ENCODE measurements at regions not wholly inside any gene's neighbourhood (a gene's known extent, or its start where the extent isn't known, plus 50 kb on each side); places are given as distances from the start of the nearest gene placed in this dataset.

GRCh38 chr6:22657352-22657980 is 88.1 kb downstream of the HDGFL1 start:
- Histone ChIP-seq H3K79me2 (replicated peaks; ENCODE audit: insufficient read depth, low read length) (no peaks in the 10 kb centered on the region), H3K36me3 (ENCODE audit: insufficient read depth, low read length) (no peaks in the 10 kb centered on the region), H3K9me2 (ENCODE audit: insufficient read depth, low read length) (no peaks in the 10 kb centered on the region), H3K9ac (ENCODE audit: low read length) (no peak overlapping the region), H3F3A (ENCODE audit: insufficient read depth, low read length, poor library complexity, severe bottlenecking) (no peaks in the 10 kb centered on the region), H3K27ac (ENCODE audit: low read length) (no peak overlapping the region), H3K27me3 (ENCODE audit: insufficient read depth, low read depth, low read length) (no peaks in the 10 kb centered on the region), H4K20me1 (ENCODE audit: insufficient read depth) (no peaks in the 10 kb centered on the region), H2AFZ (ENCODE audit: low read depth, low read length) (no peak overlapping the region), H3K9me3 (ENCODE audit: low read length) (no peaks in the 10 kb centered on the region), H3K4me3 (ENCODE audit: low read length) (no peak overlapping the region), H3K4me2 (ENCODE audit: low read length) (no peak overlapping the region)
- no peak for TF ChIP-seq RAD21 (conservative IDR thresholded peaks at IDR 0.05)
- TF ChIP-seq, protein P1, sequence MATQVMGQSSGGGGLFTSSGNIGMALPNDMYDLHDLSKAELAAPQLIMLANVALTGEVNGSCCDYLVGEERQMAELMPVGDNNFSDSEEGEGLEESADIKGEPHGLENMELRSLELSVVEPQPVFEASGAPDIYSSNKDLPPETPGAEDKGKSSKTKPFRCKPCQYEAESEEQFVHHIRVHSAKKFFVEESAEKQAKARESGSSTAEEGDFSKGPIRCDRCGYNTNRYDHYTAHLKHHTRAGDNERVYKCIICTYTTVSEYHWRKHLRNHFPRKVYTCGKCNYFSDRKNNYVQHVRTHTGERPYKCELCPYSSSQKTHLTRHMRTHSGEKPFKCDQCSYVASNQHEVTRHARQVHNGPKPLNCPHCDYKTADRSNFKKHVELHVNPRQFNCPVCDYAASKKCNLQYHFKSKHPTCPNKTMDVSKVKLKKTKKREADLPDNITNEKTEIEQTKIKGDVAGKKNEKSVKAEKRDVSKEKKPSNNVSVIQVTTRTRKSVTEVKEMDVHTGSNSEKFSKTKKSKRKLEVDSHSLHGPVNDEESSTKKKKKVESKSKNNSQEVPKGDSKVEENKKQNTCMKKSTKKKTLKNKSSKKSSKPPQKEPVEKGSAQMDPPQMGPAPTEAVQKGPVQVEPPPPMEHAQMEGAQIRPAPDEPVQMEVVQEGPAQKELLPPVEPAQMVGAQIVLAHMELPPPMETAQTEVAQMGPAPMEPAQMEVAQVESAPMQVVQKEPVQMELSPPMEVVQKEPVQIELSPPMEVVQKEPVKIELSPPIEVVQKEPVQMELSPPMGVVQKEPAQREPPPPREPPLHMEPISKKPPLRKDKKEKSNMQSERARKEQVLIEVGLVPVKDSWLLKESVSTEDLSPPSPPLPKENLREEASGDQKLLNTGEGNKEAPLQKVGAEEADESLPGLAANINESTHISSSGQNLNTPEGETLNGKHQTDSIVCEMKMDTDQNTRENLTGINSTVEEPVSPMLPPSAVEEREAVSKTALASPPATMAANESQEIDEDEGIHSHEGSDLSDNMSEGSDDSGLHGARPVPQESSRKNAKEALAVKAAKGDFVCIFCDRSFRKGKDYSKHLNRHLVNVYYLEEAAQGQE (IDR thresholded peaks at IDR 0.05; ENCODE audit: borderline replicate concordance): no peak
- TF ChIP-seq MXI1 (conservative IDR thresholded peaks at IDR 0.05; ENCODE audit: poor library complexity, severe bottlenecking): no peak
- TF ChIP-seq EP300 (conservative IDR thresholded peaks at IDR 0.05; ENCODE audit: poor library complexity, severe bottlenecking): no peak
- TF ChIP-seq TAF1 (IDR thresholded peaks at IDR 0.05; ENCODE audit: low read depth): no peak
- no peak for TF ChIP-seq EZH2 (IDR thresholded peaks at IDR 0.05; ENCODE audit: borderline replicate concordance, insufficient read depth, low read length, poor library complexity, severe bottlenecking)
- TF ChIP-seq, protein P2, sequence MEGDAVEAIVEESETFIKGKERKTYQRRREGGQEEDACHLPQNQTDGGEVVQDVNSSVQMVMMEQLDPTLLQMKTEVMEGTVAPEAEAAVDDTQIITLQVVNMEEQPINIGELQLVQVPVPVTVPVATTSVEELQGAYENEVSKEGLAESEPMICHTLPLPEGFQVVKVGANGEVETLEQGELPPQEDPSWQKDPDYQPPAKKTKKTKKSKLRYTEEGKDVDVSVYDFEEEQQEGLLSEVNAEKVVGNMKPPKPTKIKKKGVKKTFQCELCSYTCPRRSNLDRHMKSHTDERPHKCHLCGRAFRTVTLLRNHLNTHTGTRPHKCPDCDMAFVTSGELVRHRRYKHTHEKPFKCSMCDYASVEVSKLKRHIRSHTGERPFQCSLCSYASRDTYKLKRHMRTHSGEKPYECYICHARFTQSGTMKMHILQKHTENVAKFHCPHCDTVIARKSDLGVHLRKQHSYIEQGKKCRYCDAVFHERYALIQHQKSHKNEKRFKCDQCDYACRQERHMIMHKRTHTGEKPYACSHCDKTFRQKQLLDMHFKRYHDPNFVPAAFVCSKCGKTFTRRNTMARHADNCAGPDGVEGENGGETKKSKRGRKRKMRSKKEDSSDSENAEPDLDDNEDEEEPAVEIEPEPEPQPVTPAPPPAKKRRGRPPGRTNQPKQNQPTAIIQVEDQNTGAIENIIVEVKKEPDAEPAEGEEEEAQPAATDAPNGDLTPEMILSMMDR (IDR thresholded peaks at IDR 0.05; ENCODE audit: poor library complexity, severe bottlenecking): no peak
- TF ChIP-seq SMC3 (conservative IDR thresholded peaks at IDR 0.05; ENCODE audit: poor library complexity): no peak

DNA sequence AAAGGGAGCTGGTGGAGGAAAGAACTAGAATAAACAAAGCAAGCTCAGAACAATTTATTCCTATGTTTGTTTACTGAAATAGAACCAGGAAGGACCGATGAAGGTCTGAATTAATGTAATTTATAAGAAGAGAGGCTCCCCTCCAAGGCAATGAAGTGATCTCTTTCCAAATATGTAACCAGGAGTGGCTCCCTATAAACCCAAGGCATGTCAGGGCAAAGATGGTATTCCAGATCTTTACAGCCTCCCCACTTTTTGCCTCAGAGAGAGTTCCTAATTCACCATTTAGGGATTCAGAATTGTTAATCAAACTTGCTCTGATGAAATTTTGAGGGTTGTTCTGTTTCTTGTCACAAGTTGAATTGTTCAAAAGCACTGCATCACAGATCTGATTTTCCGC is 88.8 kb downstream of the HDGFL1 start:
- H3K4me2 ChIP-seq (ENCODE audit: low read length): no peak overlapping the region
- H3K79me2 ChIP-seq (replicated peaks; ENCODE audit: insufficient read depth, low read length): no peaks in the 10 kb centered on the region
- TF ChIP-seq, protein P2 (IDR thresholded peaks at IDR 0.05; ENCODE audit: poor library complexity, severe bottlenecking): no peak
- TF ChIP-seq, protein P1 (IDR thresholded peaks at IDR 0.05; ENCODE audit: borderline replicate concordance): no peak
- TF ChIP-seq MXI1 (conservative IDR thresholded peaks at IDR 0.05; ENCODE audit: poor library complexity, severe bottlenecking) (no peak), TAF1 (IDR thresholded peaks at IDR 0.05; ENCODE audit: low read depth) (no peak), SMC3 (conservative IDR thresholded peaks at IDR 0.05; ENCODE audit: poor library complexity) (no peak), RAD21 (conservative IDR thresholded peaks at IDR 0.05) (no peak), EP300 (conservative IDR thresholded peaks at IDR 0.05; ENCODE audit: poor library complexity, severe bottlenecking) (no peak), EZH2 (IDR thresholded peaks at IDR 0.05; ENCODE audit: borderline replicate concordance, insufficient read depth, low read length, poor library complexity, severe bottlenecking) (no peak), POLR2AphosphoS5 (IDR thresholded peaks at IDR 0.05) (no peak)
- H3K4me3 ChIP-seq (ENCODE audit: low read length): no peak overlapping the region
- H3F3A ChIP-seq (ENCODE audit: insufficient read depth, low read length, poor library complexity, severe bottlenecking): no peaks in the 10 kb centered on the region
- no peaks in the 10 kb centered on the region for H3K36me3 ChIP-seq (ENCODE audit: insufficient read depth, low read length)
- H3K27me3 ChIP-seq (ENCODE audit: insufficient read depth, low read depth, low read length): no peaks in the 10 kb centered on the region
- H2AFZ ChIP-seq (ENCODE audit: low read depth, low read length): no peak overlapping the region
- no peak overlapping the region for H3K9ac ChIP-seq (ENCODE audit: low read length)
- no peaks in the 10 kb centered on the region for H3K9me2 ChIP-seq (ENCODE audit: insufficient read depth, low read length)
- no peaks in the 10 kb centered on the region for H3K9me3 ChIP-seq (ENCODE audit: low read length)
- no peaks in the 10 kb centered on the region for H4K20me1 ChIP-seq (ENCODE audit: insufficient read depth)
- H3K27ac ChIP-seq (ENCODE audit: low read length): no peak overlapping the region

Measured in neural cell (in vitro differentiated cells).